ELR (cell line): ENCODE measurements at regions not wholly inside any gene's neighbourhood (a gene's known extent, or its start where the extent isn't known, plus 50 kb on each side); places are given as distances from the start of the nearest gene placed in this dataset.
A peak's percentile ranks its signal among the peaks of the same experiment; 100 is the strongest.

Experiments used
- DNase-seq: peaks from one replicate; pipeline ENCODE4 v3.0.0-alpha.2; 2015; ENCODE audit warnings: low read depth

DNA sequence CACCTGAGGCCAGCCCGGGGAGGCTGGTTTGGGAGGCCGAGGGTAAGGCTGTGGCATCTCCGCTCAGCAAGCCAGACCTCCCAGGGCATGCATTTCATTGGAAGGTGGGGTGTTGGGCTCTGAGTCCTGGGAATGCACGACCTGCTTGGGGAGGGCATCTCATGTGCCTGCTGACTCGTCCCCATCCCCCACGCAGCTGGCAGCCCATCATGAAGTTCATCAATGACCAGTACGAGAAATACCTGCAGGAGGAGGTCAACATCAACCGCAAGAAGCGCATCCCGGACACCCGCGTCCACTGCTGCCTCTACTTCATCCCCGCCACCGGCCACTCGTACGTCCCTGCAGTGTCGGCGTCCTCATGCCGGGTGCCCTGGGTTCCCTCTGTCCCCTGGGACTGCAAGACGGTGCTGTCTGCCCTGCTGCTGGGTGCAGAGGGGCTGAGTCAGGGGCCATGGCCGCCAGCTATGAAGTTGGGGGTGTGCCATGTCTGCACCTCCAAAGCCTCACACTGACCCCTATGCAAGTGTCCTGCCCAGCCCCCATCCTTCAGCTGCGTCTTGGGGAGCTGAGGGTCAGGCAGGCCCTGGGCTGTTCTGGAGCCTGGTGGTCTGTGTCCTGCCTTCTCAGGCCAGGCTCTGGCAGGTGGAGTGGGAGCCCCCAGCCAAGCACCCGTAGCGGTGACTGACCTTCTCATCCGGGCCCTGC is 347.9 kb downstream of the SEC14L1 start:
- no peak for DNase-seq

DNA sequence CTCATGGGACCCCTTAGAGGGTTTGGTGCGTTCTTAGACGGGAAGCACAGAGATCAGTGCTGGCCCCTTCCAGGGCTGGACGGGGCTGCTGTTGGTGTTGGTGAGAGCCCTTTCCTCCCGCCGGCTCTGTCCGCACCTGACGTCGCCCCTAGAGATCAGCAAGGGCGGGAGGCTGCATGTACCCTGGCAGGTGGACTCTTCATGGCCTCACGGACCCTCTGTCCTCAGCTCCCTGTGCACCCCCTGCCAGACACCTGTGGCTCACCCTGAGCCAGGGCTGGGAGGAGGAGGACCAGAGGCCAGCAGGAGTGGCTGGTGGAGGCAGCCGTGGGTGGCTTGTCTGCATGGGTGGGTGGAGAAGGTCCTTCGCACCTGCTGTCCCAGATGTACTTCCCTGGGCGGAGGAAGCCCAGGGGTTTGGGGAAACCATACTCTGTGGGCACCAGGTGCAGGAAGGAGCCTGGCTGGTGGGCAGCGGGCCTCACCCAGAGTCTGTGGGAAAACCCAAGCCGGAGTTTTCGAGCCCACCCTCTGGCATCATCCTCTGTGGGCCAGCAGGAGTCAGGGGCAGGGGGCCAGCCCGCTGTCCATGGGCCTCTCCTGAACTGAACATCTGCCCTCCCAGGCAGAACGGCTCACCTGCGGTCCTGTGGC is 348.6 kb downstream of the SEC14L1 start:
- no peak for DNase-seq

DNA sequence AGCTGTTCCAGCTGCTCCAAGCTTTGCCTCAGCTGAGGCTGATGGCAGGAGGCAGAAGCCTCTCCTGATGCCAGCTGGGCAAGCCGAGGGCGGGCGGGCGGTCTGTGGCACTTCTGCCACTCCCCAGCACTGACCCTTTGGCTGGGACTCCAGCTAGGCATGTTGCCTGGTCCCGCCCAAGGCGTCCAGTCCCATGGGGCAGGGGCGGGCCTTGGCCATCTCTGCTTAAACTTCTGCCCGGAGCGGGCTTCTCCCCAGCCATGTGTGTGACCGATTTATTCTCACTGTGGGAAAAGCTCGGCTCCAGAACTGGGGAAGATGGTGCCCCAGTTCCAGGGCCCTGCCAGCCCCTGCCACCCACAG is 349.1 kb downstream of the SEC14L1 start:
- no peak for DNase-seq

DNA sequence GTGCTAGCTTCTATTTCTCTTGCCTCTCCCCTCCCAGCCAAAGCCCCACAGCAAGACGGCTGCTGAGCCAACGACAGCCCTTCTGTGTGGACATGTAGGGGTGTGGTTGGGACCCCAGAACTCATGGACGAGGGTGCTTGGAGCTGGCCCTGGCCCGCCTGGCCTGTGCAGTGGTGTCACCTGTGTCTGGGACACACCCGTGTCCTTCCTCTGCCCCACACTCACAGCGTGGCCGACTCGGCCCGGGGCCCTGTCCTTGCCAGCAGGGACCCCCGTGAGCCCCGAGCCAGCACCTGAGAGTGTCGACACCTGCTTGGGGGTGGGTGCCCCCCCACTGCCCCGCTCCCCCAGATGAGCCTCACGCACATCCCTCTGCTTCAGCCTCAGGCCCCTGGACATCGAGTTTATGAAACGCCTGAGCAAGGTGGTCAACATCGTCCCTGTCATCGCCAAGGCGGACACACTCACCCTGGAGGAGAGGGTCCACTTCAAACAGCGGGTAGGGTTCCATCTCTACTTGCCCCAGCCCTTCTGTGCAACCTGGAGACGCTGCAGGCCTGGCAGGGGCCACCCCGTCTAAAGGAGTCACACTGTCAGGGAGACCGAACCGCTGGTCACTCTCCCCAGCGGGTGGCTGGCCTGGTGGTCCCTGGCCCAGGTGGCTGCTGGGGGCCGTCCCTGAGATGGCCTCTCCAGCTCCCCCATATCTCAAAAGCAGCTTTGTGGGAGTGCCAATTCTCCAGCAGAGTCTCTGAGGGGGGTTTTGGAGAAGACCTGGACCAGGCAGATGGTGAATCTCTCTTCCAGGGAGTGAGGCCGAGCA is 349.8 kb downstream of the SEC14L1 start:
- no peak for DNase-seq

DNA sequence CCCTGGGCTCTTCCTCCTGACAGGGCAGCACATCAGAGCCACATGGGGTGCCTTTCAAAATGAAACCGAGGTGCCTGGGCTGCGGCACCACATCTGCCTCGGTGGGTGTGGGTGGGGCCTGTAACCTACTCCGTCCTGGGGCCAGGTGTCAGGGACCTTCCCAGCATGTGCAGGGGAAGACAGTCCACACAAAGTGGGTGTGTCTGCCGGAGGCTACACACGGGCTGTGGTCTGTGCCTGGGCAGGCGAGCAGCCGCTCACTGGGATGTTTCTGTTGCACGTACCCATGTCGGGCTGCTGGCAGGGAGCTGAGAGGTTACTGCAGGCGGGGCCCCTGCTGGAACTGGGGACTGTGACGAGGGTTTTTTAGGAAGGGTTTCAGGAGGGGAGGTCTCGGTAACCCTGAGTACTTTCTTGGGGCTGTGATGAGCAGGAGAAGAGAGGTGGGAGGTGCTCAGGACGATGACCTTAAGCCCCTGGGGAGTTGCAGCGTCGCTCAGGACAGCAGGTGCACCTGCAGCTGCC is 351.2 kb downstream of the SEC14L1 start:
- DNase-seq = no peak

DNA sequence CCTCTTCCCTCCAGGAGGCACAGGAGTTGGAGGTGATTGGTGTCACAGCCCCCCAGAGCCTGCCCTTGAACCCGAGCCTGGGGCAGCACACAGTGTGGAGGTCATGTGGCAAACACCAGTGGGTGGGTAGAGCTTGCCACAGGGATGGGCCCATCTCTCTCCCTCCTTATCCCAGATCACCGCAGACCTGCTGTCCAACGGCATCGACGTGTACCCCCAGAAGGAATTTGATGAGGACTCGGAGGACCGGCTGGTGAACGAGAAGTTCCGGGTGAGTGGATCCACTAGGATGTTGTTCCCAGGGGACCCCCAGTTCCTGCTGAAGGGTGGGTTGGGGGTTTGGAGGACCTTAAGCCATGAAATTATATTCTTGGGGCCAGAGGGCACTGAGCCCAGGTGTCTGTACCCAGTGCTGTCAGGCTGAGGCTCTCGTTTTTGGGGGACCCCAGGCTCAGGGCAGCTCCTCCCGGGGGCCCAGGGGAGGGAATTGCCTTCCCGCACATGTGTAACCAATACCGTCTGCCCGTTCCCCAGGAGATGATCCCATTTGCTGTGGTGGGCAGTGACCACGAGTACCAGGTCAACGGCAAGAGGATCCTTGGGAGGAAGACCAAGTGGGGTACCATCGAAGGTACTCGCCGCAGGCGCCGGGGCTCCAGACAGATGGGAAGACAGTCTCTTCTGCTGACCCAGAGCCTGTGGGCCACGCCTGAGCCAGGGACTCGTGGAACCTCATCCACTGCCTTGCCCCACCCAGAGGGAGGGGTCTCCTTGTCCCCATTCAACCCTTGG is 351.9 kb downstream of the SEC14L1 start:
- no peak for DNase-seq

DNA sequence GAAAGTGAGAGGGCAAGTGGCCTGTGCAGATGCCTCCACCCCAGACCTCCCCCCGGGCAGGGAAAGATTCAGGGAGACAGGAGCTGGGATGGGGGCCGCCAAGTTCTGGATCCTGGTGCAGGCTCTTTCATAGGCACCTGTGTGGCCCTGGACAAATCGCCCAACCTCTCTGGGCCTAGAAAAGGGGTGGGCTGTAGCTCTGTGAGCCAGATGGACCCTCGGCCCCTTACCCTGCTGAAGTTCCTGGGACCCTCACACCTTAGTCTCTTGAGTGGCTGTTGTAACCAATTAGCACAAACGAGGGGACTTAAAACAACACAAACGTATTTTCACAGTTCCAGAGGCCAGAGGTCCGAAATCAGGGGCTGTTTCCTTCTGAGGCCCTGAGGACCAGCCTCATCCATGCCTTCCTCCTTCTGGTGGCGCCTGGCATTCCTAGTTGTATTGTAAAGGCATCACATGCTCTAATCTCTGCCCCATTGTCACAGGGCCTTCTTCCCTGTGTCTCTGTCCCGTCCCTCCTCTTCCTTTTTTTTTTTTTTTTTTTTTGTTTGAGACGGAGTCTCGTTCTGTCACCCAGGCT is 352.6 kb downstream of the SEC14L1 start:
- DNase-seq = no peak

DNA sequence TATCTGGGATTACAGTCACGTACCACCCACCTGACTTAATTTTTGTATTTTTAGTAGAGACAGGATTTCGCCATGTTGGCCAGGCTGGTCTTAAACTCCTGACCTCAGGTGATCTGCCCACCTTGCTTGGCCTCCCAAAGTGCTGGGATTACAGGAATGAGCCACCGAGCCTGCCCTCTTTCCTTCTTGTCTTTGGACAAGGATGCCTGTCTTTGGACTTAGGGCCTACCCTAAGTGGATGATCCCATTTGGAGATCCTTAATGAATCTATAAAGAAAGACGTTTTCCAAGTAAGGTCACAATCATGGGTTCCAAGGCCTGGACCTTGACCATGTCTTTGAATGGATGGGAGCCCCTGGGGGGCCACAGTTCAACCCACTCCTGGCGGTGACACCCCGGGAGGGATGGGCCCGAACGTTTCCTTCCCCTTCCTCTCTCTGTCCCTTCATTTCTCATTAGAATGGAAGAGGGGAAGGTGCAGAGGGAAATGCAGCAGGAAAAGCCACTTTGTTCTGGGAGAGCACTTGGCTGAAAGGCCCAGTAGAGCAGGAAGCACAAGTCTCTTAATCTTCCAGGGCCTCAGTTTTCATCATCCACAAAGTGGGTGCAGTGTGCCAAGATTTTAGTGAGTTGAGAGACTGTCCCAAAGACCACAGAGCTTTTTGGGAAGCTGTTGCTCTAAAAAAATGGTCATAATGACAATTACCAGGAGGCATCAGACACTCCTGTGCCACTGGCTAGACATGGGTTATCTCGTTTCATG is 353.3 kb downstream of the SEC14L1 start:
- DNase-seq = no peak

DNA sequence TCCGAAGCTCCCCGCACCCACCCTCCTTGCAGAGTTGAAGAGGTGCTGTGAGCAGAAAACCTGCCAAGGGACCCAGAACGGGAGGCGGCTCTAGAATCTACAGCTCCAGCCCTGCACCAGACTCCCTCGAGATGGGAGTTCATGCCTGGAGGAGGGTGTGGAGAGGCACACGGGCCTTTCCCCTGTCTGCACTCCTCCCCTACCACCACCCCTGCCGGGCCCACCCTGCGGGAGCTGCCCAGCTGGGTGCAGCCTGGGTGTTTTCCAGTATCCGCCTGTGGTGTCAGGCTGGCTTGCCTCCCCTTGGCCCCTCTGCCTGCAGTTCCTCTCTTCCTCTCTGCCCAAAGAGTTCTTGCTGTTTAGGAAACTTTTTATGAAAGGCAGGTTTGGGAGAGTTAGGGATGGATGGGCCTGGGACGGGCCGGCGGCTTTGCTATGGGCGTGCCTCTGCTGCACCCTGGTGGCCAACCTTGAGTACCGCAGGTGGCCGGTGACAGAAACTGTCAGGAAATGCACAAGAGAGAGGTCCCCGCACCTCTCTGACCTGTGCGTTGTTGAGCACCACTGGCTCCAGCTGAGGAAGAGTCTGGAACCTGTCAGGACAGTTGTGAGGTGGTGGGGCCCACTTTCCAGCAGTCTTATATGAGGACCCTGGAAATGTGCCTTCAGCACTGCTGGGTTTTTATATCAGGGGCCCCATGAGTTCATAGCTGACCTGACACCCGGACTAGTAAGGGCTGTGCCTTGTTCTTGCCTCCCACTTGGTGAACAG is 354.1 kb downstream of the SEC14L1 start:
- DNase-seq = peak; percentile 82

DNA sequence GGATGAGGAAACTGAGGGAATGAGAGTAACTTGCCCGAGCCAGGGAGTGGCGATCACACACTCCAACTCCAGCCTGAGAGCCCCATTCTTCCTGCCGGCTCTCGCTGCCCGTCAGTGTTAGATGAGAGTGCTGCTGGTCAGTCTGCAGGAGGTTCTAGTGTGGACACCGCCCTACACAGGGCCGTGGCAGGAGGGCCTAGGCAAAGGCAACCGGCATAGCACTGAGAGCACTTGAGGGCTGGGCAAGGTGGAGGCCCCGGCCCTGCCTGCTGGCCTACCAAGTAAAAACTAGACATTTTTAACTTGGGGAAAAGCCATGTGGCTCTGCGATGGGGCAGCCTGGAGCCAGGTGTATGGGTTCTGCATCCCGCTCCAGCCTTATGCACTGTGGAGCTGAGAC is 354.8 kb downstream of the SEC14L1 start:
- no peak for DNase-seq

DNA sequence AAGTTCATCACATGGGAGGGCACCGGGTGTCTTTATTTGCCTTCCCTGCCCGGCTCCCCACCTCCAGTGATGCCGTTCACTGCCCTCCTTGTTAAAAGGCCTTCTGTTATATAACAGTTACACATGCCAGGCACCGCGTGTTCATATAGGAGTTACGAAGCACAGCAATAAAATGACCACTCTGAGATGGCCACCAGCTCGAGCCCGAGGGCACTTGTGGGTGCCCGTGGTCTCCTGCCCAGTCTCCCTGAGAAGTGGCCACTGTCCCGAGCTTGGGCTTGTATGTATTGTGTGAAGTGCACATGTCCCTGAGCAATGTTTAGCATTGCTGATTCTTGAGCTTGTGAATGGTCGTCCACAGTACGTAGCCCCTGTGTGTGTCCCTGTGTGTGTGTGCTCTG is 355.6 kb downstream of the SEC14L1 start:
- no peak for DNase-seq

DNA sequence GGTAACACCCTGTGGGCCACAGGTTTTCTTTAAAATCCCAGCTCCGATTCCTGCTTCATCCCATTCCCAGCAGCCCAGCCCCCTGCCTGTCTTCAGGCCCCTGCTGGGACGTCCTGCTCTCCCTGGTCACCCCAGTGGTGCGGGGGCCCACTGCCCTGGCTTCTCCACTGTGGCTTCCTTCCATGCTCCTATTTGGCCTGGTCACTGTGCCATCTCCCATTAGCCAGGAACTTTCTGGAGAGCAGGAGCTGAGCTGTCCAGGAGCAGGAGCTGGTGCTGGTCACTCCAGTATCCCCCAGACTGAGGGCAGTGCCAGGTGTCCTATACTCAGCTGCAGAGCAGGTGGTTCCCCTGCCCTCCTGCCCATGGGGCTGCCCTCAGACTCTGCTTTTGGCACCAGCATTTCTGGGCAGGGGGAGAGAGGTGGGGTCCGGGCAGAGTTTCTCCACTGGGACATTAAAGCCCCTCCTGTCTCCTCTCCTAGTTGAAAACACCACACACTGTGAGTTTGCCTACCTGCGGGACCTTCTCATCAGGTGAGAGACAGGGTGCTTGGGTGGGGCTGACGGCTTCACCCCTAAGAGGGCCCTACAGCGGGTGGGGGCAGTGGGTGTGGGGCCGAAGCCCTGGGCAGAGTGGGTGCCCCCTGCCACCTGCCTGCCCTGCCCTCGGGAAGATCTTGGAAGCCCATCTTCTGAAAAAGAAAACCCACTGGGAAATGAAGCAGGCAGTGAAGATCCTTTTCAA is 356.2 kb downstream of the SEC14L1 start:
- DNase-seq = no peak

DNA sequence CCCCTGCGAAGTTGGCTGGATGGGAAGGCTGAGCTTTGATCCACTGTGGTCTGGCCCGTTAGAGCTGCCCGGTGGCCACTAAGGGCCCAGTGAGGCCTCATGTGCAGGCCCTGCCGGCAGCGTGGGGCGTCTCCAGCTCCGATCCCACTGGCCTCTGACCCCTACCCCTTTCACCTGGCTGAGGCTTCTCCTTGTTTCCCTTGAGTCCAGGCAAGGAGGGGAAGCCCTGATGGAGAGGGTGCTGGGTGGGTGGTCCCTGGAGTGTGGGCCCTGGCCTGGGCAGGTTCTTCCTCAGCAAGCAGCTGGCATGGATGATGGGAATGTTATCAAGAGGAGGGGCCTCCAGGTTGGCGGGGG is 356.8 kb downstream of the SEC14L1 start:
- no peak for DNase-seq

DNA sequence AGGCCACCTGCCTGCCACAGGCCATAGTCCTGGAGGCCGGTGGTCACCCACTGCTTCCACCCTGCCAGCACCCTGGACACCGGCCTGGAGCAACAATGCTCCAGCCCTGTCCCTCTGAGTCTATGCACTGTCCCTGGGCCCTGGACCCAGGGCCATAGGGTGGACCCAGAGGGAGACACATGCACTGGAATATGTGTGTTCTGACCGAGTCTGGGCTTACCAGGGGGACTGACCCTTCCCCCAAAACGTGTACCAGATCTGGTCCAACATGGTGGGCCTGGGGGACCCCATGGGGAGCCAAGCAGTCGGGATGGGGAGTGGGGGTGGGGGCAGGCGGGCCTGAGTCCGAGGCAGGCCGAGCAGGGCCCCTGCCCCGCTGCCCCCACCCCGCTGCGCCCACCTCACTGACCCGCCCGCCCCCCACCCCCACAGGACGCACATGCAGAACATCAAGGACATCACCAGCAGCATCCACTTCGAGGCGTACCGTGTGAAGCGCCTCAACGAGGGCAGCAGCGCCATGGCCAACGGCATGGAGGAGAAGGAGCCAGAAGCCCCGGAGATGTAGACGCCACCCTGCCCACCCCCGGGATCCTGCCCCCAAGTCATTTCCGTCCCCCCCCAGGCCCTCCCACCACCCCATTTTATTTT is 357.4 kb downstream of the SEC14L1 start:
- no peak for DNase-seq

DNA sequence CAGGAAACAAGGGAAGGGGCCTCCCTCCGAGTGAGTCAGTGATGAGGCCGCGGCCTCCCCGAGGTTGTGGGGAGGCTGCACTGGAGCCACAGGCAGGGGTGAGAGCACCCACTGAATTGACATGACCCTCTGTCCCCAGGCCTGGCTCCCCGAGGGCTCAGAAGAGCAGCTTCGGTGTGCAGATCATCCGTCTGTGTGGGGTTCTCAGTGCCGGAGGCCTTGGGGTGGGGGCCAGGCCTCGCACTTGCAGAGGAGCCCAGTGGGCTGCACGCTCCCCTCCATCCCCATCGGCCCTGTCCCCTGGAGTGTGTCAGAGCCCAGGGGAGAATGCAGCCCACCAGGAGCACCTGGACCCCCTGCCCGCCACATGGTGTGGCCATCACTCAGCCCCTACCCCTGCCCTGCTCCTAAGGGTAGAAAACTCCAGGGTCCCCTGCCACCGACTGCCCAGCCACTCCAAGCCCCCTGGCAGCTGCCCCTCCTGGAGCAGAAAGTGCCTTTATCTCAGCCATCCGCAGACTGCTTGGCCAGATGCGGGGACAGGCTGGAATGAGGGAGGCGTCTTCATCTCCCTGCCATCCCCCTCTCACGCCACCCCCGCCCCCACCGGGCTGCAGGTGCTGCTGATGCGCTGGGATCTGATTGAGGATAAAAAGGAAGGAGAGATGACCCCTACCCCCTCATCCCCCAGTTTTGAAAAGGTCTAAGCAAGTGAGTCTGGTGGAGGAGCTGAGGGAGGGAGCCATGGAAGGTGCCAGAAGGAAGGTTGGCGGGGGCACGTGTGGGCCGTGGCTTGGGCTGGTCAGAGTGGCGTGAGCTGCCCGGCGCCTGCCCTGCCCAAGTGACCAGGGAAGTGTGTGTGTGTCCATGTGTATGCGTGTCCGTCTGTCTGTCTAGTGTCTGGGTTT is 358.3 kb downstream of the SEC14L1 start:
- DNase-seq = no peak

DNA sequence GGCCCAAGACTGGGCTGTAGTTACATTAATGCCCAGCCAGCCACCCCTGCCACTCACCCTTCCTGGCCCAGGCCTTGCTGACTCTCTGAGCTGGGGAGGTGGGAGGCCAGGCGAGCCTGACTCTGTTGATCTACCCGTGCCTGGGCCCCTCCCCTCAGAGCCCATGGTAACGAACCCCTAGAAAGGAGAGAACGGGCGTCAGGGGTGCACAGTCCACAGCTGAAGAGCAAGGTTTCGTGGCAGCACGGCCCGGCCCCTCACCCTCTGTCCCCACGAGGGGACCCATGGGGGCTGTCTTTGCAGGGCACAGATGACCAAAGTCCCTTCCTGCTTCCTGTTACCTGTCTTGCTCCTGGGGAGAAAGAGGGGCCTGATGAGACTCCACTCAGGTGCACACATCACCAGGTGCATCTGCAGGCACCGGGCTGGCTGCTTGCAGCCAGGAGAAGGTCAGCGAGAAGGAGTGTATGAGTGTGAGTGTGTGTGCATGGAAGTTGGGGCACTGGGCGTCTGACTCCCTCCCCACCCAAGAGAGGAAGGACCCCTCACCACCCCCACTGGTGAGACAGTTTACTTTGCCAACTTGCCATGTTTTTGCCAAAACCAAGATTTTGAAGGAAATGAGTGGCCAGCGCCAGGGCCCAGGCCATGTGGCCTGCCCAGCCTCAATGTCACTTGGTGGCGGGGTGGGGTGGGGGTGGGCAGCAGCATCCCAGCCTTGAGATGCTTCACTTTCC is 359.1 kb downstream of the SEC14L1 start:
- no peak for DNase-seq

DNA sequence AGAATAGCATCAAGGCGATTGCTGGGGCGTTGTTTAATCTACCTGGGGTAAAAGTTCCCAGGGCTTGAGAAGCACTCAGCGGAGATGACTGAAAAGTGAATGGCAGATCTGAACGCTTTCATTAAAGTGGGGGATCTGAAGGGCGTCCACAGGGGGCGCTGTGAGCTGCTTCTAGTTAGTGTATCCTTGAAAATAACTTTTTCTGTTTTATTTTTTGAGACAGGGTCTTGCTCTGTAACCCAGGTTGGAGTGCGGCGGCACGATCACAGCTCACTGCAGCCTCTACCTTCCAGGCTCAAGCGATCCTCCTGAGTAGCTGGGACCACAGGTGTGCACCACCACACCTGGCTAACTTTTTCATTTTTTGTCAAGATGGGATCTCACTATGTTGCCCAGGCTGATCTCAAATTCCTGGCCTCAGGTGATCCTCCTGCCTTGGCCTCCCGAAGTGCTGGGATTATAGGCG is 360.4 kb downstream of the SEC14L1 start:
- peak; percentile 61 for DNase-seq
